ENCODE measurements at regions not wholly inside any gene's neighbourhood (a gene's known extent, or its start where the extent isn't known, plus 50 kb on each side); places are given as distances from the start of the nearest gene placed in this dataset.

DNA sequence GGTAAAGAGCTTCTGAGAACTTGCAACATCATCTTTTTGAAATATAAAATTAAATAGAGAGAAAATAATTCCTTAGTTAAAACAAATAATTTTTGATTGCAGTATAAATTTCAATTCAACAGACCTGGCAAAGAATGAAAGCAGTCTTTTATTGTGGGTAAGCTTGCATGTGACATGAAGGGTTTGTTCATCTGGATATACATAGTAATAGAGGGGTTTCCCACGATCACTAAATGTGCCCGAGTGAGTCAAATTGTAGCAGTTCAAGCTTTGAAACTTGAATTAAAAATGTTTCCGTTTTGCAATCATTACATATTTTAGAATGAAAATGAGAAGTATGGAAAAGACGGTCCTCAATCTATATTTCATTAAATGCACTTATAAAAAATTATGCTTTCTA lies 658.4 kb upstream of the MBL2 start:
- TF ChIP-seq ZFX (IDR thresholded peaks at IDR 0.05; ENCODE audit: borderline replicate concordance): no peak
- TF ChIP-seq, protein P1, sequence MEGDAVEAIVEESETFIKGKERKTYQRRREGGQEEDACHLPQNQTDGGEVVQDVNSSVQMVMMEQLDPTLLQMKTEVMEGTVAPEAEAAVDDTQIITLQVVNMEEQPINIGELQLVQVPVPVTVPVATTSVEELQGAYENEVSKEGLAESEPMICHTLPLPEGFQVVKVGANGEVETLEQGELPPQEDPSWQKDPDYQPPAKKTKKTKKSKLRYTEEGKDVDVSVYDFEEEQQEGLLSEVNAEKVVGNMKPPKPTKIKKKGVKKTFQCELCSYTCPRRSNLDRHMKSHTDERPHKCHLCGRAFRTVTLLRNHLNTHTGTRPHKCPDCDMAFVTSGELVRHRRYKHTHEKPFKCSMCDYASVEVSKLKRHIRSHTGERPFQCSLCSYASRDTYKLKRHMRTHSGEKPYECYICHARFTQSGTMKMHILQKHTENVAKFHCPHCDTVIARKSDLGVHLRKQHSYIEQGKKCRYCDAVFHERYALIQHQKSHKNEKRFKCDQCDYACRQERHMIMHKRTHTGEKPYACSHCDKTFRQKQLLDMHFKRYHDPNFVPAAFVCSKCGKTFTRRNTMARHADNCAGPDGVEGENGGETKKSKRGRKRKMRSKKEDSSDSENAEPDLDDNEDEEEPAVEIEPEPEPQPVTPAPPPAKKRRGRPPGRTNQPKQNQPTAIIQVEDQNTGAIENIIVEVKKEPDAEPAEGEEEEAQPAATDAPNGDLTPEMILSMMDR (IDR thresholded peaks at IDR 0.05): no peak
- H3K27ac ChIP-seq: no peak overlapping the region

DNA sequence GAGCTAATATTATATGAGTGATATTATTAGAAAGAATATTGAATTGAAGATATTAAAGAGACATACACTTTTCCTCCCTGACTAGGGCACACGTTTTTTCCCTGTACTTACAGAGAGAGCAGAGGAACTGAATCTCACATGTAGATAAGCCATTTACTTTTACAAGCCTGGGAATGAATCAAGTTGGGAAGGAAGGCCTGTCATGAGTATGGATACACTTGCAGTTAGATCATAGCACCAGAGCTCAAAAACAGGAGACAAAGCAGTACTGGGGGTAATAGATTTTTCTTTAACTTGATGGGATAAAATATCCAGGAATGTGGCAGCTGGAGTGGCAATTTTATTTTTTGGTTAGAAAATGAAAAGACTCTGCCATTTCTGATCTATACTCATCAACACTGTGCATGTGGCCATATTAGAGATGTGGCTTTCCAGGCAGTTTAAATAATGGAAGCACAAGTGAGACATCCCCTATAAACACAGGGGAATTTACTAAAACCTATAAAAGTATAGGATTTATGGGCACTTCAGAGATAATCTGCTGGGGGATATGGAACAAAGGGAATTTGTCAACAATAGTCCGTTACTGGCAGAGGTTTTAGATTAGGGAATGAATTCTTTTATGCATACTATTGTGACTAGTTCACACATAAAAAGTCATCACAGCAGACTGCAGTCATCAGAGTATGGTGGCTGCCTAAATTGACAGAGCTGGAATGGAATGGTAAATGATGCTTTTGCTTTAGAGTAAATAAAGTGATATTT lies 657.7 kb upstream of the MBL2 start:
- TF ChIP-seq ZFX (IDR thresholded peaks at IDR 0.05; ENCODE audit: borderline replicate concordance): no peak
- TF ChIP-seq, protein P1 (IDR thresholded peaks at IDR 0.05): no peak
- H3K27ac ChIP-seq: no peak overlapping the region

DNA sequence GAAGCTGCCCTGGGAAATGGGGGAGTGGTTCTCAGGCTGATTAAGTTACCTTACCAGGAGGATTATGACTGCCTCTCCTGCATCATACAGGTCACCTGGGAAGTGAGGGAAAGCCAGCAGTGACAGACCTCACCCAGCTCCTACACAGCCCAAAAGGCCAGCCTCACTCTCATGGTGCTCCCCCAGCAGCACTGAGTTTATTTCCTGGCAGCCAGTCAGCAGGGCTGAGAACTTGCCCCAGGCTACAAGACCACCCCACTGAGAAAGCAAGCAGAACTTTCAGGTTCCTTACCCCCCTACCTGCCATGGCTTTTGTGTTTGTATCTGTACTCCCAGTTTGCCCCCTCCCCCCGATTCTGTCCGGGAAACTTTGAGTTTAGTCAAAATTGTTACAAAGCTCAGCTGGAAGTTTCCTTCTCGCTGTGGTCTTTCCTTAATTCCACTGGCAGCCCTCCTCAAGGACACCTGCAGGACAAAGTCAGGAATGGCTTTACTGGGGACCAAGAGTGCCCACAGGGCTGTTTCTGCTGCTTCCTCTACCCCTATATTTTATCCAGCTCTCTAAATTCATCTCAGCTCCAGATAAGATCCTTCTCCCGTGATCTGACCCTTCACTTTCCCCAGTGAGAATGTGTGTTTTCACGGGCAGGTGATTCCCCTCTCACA lies 649.8 kb upstream of the MBL2 start:
- no peak overlapping the region for H3K27ac ChIP-seq
- TF ChIP-seq, protein P1 (IDR thresholded peaks at IDR 0.05): no peak
- no peak for TF ChIP-seq ZFX (IDR thresholded peaks at IDR 0.05; ENCODE audit: borderline replicate concordance)

DNA sequence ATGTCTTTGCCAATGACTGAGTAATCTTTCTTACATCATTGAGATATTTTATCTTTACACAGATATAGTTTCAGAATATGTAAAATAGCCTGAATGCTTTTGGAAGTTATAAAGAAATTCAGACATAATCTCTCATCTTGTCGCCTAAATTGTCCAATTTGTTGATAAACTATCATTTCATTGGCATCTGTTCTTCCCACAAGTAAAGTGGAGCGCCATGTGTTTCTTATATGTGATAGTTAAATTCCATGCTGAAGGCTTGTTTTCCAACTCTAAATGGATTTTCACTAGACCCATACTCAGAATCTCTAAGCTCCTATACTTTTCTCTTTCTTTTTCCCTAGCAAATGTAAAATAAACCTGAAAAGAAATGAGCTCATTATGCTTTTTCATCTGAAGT lies 640.1 kb upstream of the MBL2 start:
- TF ChIP-seq, protein P1 (IDR thresholded peaks at IDR 0.05): no peak
- TF ChIP-seq ZFX (IDR thresholded peaks at IDR 0.05; ENCODE audit: borderline replicate concordance): no peak
- H3K27ac ChIP-seq: no peak overlapping the region

DNA sequence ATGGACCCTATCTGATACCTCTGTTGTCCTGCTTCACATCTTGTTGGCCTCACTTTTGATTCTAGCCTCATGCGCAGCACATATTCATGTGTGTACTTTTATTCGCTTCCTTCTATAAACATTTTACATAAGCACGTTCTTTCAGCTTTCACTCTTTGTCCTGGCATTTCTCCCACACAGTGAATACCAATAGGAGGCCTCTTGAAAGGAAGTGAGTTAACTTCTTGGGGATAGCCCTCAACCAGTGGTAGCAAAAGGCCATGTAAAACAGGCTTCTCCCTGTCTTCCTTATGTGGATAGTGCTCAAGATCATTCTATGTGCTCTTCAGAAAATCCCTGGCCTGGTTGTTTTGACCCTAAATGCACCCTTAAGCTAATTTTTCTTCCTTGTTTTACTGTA lies 633.9 kb upstream of the MBL2 start:
- TF ChIP-seq ZFX (IDR thresholded peaks at IDR 0.05; ENCODE audit: borderline replicate concordance): no peak
- TF ChIP-seq, protein P1 (IDR thresholded peaks at IDR 0.05): no peak
- no peak overlapping the region for H3K27ac ChIP-seq

DNA sequence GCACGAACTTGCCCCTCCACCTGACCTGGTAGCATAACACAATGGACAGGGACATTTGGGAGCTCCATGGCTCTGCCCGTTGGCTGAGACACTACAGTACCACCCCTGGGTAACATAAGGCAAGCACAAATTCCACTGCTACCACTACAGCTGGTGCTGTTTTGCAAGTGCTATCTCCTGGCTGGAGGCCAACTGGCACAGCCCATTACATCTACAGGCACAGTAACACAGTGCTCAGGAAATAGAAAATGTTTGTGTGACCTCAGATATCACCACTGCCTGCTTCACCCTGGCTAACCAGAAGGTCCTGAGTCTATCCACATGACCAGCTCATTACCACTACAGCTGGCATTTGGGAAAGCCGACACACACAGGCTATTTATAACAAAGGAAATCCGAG lies 631.1 kb upstream of the MBL2 start:
- TF ChIP-seq, protein P1 (IDR thresholded peaks at IDR 0.05): no peak
- TF ChIP-seq ZFX (IDR thresholded peaks at IDR 0.05; ENCODE audit: borderline replicate concordance): no peak
- H3K27ac ChIP-seq: no peak overlapping the region

DNA sequence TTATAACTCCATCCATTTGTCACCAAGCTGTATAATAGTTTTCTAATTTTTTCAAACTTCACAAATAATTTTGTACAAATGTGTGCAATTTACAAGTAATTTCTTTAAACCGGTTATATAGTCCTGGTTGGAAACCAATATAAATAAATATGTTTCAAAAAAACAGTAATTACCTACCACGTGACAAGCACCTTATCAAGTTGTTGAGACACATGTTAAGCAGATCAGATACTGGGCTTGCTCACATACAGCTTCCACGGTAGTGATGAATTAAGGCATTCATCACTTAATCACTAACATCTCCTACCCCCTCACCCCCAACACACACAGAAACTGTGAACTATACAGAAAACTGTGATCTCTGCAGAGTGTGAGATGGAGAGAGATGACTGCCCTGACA lies 630.0 kb upstream of the MBL2 start:
- TF ChIP-seq, protein P1 (IDR thresholded peaks at IDR 0.05): no peak
- H3K27ac ChIP-seq: no peak overlapping the region

Measured in 22Rv1 (cell line).